ENCODE measurements at regions not wholly inside any gene's neighbourhood (a gene's known extent, or its start where the extent isn't known, plus 50 kb on each side); places are given as distances from the start of the nearest gene placed in this dataset.
"Not testable (repeated sequence)": the region's sequence is repeated elsewhere in the genome, so short reads cannot be mapped to it uniquely, and the experiment has no call there.

- no peak for TF ChIP-seq CTCF (conservative IDR thresholded peaks at IDR 0.05; ENCODE audit: low read depth, low read length)
- H3K9me3 ChIP-seq (ENCODE audit: low read depth, low read length, poor library complexity, severe bottlenecking): no peaks in the 10 kb centered on the region
- H3K4me1 ChIP-seq (ENCODE audit: insufficient read depth, low read length, poor library complexity, severe bottlenecking): peaks cover 11% of the 10 kb centered on the region
- no TSS peak for BruUV-seq (replicated peaks)
- no peak overlapping the region for H3K27ac ChIP-seq (ENCODE audit: low read depth, low read length, poor library complexity, severe bottlenecking)
- ChIA-PET POLR2A (ENCODE audit: low non-redundant PET) (no interaction called here), CTCF (no interaction called here)
- intact Hi-C loops (cut with micrococcal nuclease; ENCODE audit: unreplicated experiment): loop anchor here (10.0 kb wide), 1 partner anchor 267 kb away; no protein-coding TSS in a partner anchor
- DNase-seq (ENCODE audit: low spot score): no peak
- H3K4me3 ChIP-seq (ENCODE audit: low read depth, low read length, poor library complexity, severe bottlenecking): no peak overlapping the region
- H3K36me3 ChIP-seq (ENCODE audit: insufficient read depth, low read length, poor library complexity, severe bottlenecking): no peaks in the 10 kb centered on the region
- no peaks in the 10 kb centered on the region for H3K27me3 ChIP-seq (replicated peaks; ENCODE audit: insufficient read depth, low read depth, low read length, poor library complexity)
These were observed 272.2 kb upstream of the NR2F2 start for GRCh38 chr15:96058103-96058851.

- H3K4me3 ChIP-seq (ENCODE audit: low read depth, low read length, poor library complexity, severe bottlenecking); H3K27ac ChIP-seq (ENCODE audit: low read depth, low read length, poor library complexity, severe bottlenecking); DNase-seq (ENCODE audit: low spot score); H3K9me3 ChIP-seq (ENCODE audit: low read depth, low read length, poor library complexity, severe bottlenecking); BruUV-seq (replicated peaks); CTCF ChIA-PET; H3K27me3 ChIP-seq (replicated peaks; ENCODE audit: insufficient read depth, low read depth, low read length, poor library complexity); H3K4me1 ChIP-seq (ENCODE audit: insufficient read depth, low read length, poor library complexity, severe bottlenecking); POLR2A ChIA-PET (ENCODE audit: low non-redundant PET); H3K36me3 ChIP-seq (ENCODE audit: insufficient read depth, low read length, poor library complexity, severe bottlenecking): not testable (repeated sequence)
- intact Hi-C loops (cut with micrococcal nuclease; ENCODE audit: unreplicated experiment): loop anchor here (10.0 kb wide), 1 partner anchor 266 kb away; no protein-coding TSS in a partner anchor
These were observed 271.7 kb upstream of the NR2F2 start for GRCh38 chr15:96058852-96059103.

- H3K4me1 ChIP-seq (ENCODE audit: insufficient read depth, low read length, poor library complexity, severe bottlenecking); H3K27me3 ChIP-seq (replicated peaks; ENCODE audit: insufficient read depth, low read depth, low read length, poor library complexity); H3K9me3 ChIP-seq (ENCODE audit: low read depth, low read length, poor library complexity, severe bottlenecking); intact Hi-C loops (cut with micrococcal nuclease; ENCODE audit: unreplicated experiment); H3K27ac ChIP-seq (ENCODE audit: low read depth, low read length, poor library complexity, severe bottlenecking); POLR2A ChIA-PET (ENCODE audit: low non-redundant PET); H3K4me3 ChIP-seq (ENCODE audit: low read depth, low read length, poor library complexity, severe bottlenecking); BruUV-seq (replicated peaks); H3K36me3 ChIP-seq (ENCODE audit: insufficient read depth, low read length, poor library complexity, severe bottlenecking); CTCF ChIA-PET; DNase-seq (ENCODE audit: low spot score): not testable (repeated sequence)
These were observed 269.9 kb upstream of the NR2F2 start for GRCh38 chr15:96060591-96060990.

GRCh38 chr15:96064351-96064756 is 266.1 kb upstream of the NR2F2 start:
- no peak overlapping the region for H3K4me3 ChIP-seq (ENCODE audit: low read depth, low read length, poor library complexity, severe bottlenecking)
- no TSS peak for BruUV-seq (replicated peaks)
- ChIA-PET POLR2A (ENCODE audit: low non-redundant PET) (no interaction called here), CTCF (no interaction called here)
- no peak overlapping the region for H3K27ac ChIP-seq (ENCODE audit: low read depth, low read length, poor library complexity, severe bottlenecking)
- H3K36me3 ChIP-seq (ENCODE audit: insufficient read depth, low read length, poor library complexity, severe bottlenecking): no peaks in the 10 kb centered on the region
- H3K9me3 ChIP-seq (ENCODE audit: low read depth, low read length, poor library complexity, severe bottlenecking): no peaks in the 10 kb centered on the region
- H3K27me3 ChIP-seq (replicated peaks; ENCODE audit: insufficient read depth, low read depth, low read length, poor library complexity): no peaks in the 10 kb centered on the region
- DNase-seq (ENCODE audit: low spot score): peak; percentile 13
- intact Hi-C loops (cut with micrococcal nuclease; ENCODE audit: unreplicated experiment): no loop called here
- H3K4me1 ChIP-seq (ENCODE audit: insufficient read depth, low read length, poor library complexity, severe bottlenecking): no peaks in the 10 kb centered on the region
- TF ChIP-seq CTCF (conservative IDR thresholded peaks at IDR 0.05; ENCODE audit: low read depth, low read length): no peak
- TF ChIP-seq EZH2 (IDR thresholded peaks at IDR 0.05; ENCODE audit: borderline replicate concordance, low read depth, low read length, poor library complexity, severe bottlenecking): no peak
